Suprapubic skin (tissue), 4 donors: ENCODE measurements at regions not wholly inside any gene's neighbourhood (a gene's known extent, or its start where the extent isn't known, plus 50 kb on each side); places are given as distances from the start of the nearest gene placed in this dataset.

ENCODE experiments used
- DNase-seq, 2 donors: peaks; one replicate each; pipeline ENCODE4 v3.0.0-alpha.2; 2019; ENCODE audit warnings: low spot score in 2 of 2
- H3K27ac ChIP-seq: fragments of 200-600 bp; sonication (generic); one replicate; pipeline ENCODE4 v1.5.1; 2019
- H3K27me3 ChIP-seq: fragments of 200-600 bp; sonication (generic); one replicate; pipeline ENCODE4 v1.5.1; 2019
- H3K36me3 ChIP-seq: fragments of 200-600 bp; sonication (generic); one replicate; pipeline ENCODE4 v1.5.1; 2019
- H3K4me1 ChIP-seq: fragments of 200-600 bp; sonication (generic); one replicate; pipeline ENCODE4 v1.5.1; 2019
- H3K4me3 ChIP-seq: fragments of 200-600 bp; sonication (generic); one replicate; pipeline ENCODE4 v1.5.1; 2019; ENCODE audit warnings: mild to moderate bottlenecking
- H3K9me3 ChIP-seq: fragments of 200-600 bp; sonication (generic); one replicate; pipeline ENCODE4 v1.5.1; 2019
- EP300 ChIP-seq: sonication (generic); formaldehyde crosslinking; IDR thresholded peaks from one replicate; pipeline ENCODE4 v1.6.1; 2017; ENCODE audit warnings: antibody characterized with exemption
- POLR2A ChIP-seq, 2 donors: fragments of 450-650 bp; IDR thresholded peaks; one replicate each; pipeline ENCODE4 v1.6.1; 2017; ENCODE audit warnings: antibody characterized with exemption in 2 of 2, mild to moderate bottlenecking in 2 of 2, moderate library complexity in 2 of 2
- POLR2AphosphoS5 ChIP-seq, 3 donors: sonication (generic); formaldehyde crosslinking; IDR thresholded peaks; one replicate each; pipeline ENCODE4 v1.6.1; 2017; ENCODE audit warnings: antibody characterized with exemption in 3 of 3
- WGBS: methylation state at CpG from one replicate; pipeline ENCODE4 v1.1.5; 2018; 5-methylcytosine and 5-hydroxymethylcytosine counted together
- TF ChIP-seq, protein P1 (sequence below), 2 donors: fragments of 200-600 bp in 1 of 2; fragments of 450-650 bp in 1 of 2; sonication (generic) in 1 of 2; IDR thresholded peaks; one replicate each; pipeline ENCODE4 v1.5.1; 2016 to 2019; ENCODE audit warnings: antibody characterized with exemption in 2 of 2, mild to moderate bottlenecking in 1 of 2, moderate library complexity in 1 of 2

DNA sequence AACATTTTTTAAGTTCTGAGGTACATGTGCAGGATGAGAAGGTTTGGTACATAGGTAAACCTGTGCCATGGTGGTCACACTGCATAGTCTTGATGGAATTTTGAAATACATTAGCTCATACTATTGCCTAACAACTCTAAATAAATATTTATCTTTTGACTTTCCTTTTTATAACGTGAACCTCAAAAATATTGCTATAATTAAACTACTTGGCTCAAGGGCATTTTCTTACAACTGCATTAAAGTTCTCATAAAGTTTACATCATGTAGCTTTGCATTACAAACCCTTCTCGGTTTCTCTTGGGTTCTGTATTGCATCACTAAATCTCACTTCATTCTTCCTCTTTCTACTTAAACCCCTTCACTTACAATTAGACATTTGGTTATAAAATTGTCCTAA lies 636.0 kb upstream of the PTCHD4 start:
- 20% methylated on average over 2 of the region's 2 CpGs for WGBS
- Histone ChIP-seq H3K36me3 (no peaks in the 10 kb centered on the region), H3K27me3 (no peaks in the 10 kb centered on the region), H3K4me1 (no peaks in the 10 kb centered on the region), H3K27ac (no peak overlapping the region), H3K9me3 (no peaks in the 10 kb centered on the region), H3K4me3 (no peak overlapping the region)
- no peak for DNase-seq
- TF ChIP-seq POLR2AphosphoS5 (IDR thresholded peaks at IDR 0.05) (no peak), EP300 (no peak), POLR2A (IDR thresholded peaks at IDR 0.05) (no peak)
- TF ChIP-seq, protein P1, sequence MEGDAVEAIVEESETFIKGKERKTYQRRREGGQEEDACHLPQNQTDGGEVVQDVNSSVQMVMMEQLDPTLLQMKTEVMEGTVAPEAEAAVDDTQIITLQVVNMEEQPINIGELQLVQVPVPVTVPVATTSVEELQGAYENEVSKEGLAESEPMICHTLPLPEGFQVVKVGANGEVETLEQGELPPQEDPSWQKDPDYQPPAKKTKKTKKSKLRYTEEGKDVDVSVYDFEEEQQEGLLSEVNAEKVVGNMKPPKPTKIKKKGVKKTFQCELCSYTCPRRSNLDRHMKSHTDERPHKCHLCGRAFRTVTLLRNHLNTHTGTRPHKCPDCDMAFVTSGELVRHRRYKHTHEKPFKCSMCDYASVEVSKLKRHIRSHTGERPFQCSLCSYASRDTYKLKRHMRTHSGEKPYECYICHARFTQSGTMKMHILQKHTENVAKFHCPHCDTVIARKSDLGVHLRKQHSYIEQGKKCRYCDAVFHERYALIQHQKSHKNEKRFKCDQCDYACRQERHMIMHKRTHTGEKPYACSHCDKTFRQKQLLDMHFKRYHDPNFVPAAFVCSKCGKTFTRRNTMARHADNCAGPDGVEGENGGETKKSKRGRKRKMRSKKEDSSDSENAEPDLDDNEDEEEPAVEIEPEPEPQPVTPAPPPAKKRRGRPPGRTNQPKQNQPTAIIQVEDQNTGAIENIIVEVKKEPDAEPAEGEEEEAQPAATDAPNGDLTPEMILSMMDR (IDR thresholded peaks at IDR 0.05), result no peak

DNA sequence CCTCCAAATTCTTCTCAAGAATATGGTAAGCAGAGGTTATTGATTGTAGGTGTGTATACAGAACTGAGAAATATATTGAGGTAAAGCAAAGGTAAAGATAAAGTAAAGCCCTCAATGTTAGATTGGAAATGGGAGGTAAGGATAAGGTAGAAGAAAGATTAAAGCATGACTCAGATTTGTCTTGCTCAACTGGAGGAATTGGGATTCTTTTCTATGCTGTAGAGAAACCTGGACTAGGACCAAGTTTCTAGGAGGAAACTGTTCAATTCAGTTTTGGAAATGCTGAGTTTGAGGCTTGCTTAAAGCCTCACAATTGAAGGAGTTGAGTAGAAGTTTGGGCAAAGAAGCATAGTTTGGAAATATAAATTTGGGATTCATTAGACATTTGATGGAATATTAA lies 634.0 kb upstream of the PTCHD4 start:
- DNase-seq, result no peak
- no peaks in the 10 kb centered on the region for H3K27me3 ChIP-seq
- no peaks in the 10 kb centered on the region for H3K36me3 ChIP-seq
- no peaks in the 10 kb centered on the region for H3K4me1 ChIP-seq
- H3K4me3 ChIP-seq, result no peak overlapping the region
- H3K9me3 ChIP-seq, result no peaks in the 10 kb centered on the region
- H3K27ac ChIP-seq, result no peak overlapping the region
- TF ChIP-seq, protein P1 (IDR thresholded peaks at IDR 0.05), result no peak
- TF ChIP-seq POLR2A (IDR thresholded peaks at IDR 0.05) (no peak), POLR2AphosphoS5 (IDR thresholded peaks at IDR 0.05) (no peak), EP300 (no peak)

DNA sequence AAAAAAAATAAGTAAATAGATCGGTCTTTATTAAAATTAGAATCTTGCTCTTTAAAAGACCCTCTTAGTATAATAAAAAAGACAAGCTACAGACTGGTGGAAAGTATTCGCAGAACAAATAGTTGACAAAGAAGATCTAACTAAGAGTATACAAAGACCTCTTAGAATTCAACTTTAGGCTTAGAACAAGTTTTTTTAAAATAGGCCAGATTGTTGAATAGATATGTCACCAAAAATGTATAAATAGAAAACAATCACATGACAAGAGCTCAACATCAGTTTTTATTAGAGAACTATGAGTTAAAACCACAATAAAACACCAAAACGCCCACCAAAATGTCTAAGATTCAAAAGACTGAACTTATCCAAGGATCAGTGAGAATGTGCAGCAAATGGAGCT lies 632.7 kb upstream of the PTCHD4 start:
- 77% methylated on average over 3 of the region's 3 CpGs for WGBS
- Histone ChIP-seq H3K4me3 (no peak overlapping the region), H3K4me1 (no peaks in the 10 kb centered on the region), H3K36me3 (no peaks in the 10 kb centered on the region), H3K27me3 (no peaks in the 10 kb centered on the region), H3K27ac (no peak overlapping the region), H3K9me3 (no peaks in the 10 kb centered on the region)
- no peak for DNase-seq
- TF ChIP-seq POLR2A (IDR thresholded peaks at IDR 0.05) (no peak), POLR2AphosphoS5 (IDR thresholded peaks at IDR 0.05) (no peak)

DNA sequence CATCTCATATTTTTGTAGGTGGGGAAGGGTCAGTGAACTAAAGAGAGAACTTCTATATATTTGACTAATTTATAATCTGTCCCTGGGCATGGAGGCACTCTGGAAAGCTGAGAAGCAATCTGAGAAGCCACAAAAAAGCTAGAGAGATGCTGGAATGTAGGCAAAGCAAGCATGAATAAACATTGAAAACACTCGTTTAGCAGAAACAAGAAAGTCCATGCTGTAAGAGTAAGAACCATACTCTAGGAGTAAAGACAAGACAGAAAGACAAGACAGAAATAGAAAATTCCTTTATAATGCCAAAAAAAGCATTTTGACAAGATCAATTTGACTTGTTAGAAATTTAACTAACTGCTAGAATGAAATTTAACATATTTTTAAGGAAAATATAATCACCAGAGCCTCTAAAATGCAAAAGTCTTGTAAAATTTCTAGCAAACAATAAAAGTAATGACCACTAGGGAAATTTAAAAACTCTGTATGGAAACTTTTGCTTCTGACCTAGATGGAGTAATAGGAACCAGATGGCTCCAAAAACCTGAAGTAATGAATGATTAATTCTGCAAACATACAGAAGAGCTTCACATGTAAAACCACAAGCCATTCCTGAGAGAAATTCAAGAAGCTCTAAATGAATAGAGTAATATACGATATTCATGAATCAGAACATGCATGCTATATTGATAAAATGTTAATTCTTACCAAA lies 625.7 kb upstream of the PTCHD4 start:
- H3K4me1 ChIP-seq, result no peaks in the 10 kb centered on the region
- H3K9me3 ChIP-seq, result peaks cover 3% of the 10 kb centered on the region
- TF ChIP-seq POLR2A (IDR thresholded peaks at IDR 0.05), result no peak
- TF ChIP-seq, protein P1 (IDR thresholded peaks at IDR 0.05), result no peak
- WGBS, result 62% methylated on average over 2 of the region's 2 CpGs
- no peaks in the 10 kb centered on the region for H3K27me3 ChIP-seq
- DNase-seq, result no peak
- H3K36me3 ChIP-seq, result no peaks in the 10 kb centered on the region
- H3K27ac ChIP-seq, result no peak overlapping the region
- no peak overlapping the region for H3K4me3 ChIP-seq

DNA sequence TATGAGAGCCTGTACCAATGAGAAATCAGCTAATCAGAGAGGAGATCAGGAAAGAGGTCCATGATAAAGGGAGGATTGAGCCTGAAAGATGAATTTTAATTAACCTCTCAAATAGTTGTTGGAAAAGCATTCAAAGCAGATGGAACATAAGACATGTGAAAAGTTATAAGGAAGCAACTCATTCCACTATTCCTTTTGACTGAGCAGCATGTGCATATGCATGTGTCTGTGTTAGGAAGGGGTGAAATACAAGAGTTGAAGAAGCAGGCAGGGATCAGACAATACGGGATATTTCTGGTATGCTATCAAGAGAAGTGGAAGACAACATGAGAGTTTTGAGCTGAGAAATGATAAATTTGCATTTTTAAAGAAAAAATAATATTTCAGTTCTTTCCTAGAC lies 624.8 kb upstream of the PTCHD4 start:
- Histone ChIP-seq H3K9me3 (peaks cover 3% of the 10 kb centered on the region), H3K27me3 (no peaks in the 10 kb centered on the region), H3K4me1 (no peaks in the 10 kb centered on the region), H3K4me3 (no peak overlapping the region), H3K27ac (no peak overlapping the region), H3K36me3 (no peaks in the 10 kb centered on the region)
- 74% methylated on average over 1 of the region's 1 CpG for WGBS
- no peak for DNase-seq
- no peak for TF ChIP-seq EP300
- TF ChIP-seq, protein P1 (IDR thresholded peaks at IDR 0.05), result no peak
- no peak for TF ChIP-seq POLR2AphosphoS5 (IDR thresholded peaks at IDR 0.05)
- TF ChIP-seq POLR2A (IDR thresholded peaks at IDR 0.05), result no peak

DNA sequence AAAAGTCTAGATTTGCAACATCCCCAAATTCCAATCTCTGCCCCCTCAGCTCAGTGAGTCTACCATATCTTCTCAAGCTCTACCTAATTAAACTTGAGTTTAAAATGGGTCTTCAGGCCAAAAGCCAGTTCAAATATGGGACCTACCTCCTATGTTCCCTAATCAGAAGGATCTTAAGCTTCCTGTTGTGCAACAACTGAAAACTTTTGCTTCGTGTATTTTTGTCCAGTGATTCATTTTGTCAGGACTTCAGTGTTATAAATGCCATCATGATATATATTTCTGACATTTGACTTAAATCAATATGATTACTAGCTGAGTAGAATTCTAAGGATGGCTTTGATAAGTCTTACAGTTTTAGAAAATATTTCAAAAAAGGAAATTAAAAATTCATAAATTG lies 622.6 kb upstream of the PTCHD4 start:
- WGBS, result 26% methylated on average over 1 of the region's 1 CpG
- Histone ChIP-seq H3K27ac (no peak overlapping the region), H3K4me3 (no peak overlapping the region), H3K27me3 (no peaks in the 10 kb centered on the region), H3K9me3 (peaks cover 3% of the 10 kb centered on the region), H3K36me3 (no peaks in the 10 kb centered on the region), H3K4me1 (no peaks in the 10 kb centered on the region)
- DNase-seq, result no peak
- TF ChIP-seq POLR2A (IDR thresholded peaks at IDR 0.05), result no peak
- TF ChIP-seq POLR2AphosphoS5 (IDR thresholded peaks at IDR 0.05), result no peak
- TF ChIP-seq, protein P1 (IDR thresholded peaks at IDR 0.05), result no peak
- TF ChIP-seq EP300, result no peak
